ENCODE measurements at regions not wholly inside any gene's neighbourhood (a gene's known extent, or its start where the extent isn't known, plus 50 kb on each side); places are given as distances from the start of the nearest gene placed in this dataset.

GRCh38 chr18:61738488-61738887 is 154.3 kb downstream of the RNF152 start:
- Mint-ChIP-seq H3K27me3 (peaks cover 0 to 4% of the 10 kb centered on the region in 2 donors), H3K36me3 (no peaks in the 10 kb centered on the region)

GRCh38 chr18:61738042-61738441 is 154.8 kb downstream of the RNF152 start:
- Mint-ChIP-seq H3K9me3 (no peaks in the 10 kb centered on the region), H3K4me3 (no peak overlapping the region), H3K27ac (no peak overlapping the region), H3K36me3 (no peaks in the 10 kb centered on the region), H3K27me3 (peaks cover under 1 to 4% of the 10 kb centered on the region in 2 donors), H3K4me1 (no peaks in the 10 kb centered on the region)
- H3K27ac ChIP-seq (ENCODE audit: low read length), result no peak overlapping the region
- H3K4me3 ChIP-seq (ENCODE audit: control insufficient read depth in 1 of 2, extremely low read depth in 1 of 2, low read length in 1 of 2), result no peak overlapping the region
- no peaks in the 10 kb centered on the region for H3K9me3 ChIP-seq
- H3K27me3 ChIP-seq (replicated peaks in 1 of 2; ENCODE audit: control insufficient read depth in 2 of 2, extremely low read depth in 1 of 2, insufficient read depth in 2 of 2, low read length in 1 of 2), result no peaks in the 10 kb centered on the region
- CTCF ChIA-PET, result no interaction called here
- POLR2A ChIA-PET, result no interaction called here
- DNase-seq (no peak), ATAC-seq (replicated peaks in 1 of 4) (no peak)
- no CpG with 5 or more reads among the region's 1 CpG for WGBS (ENCODE audit: insufficient coverage)
- H3K36me3 ChIP-seq (ENCODE audit: control insufficient read depth in 2 of 2, extremely low read depth in 1 of 2, insufficient read depth in 1 of 2, low read length in 1 of 2), result no peaks in the 10 kb centered on the region
- H3K4me1 ChIP-seq (ENCODE audit: control insufficient read depth in 1 of 2, extremely low read depth in 1 of 2, insufficient read depth in 2 of 2, low read length in 2 of 2), result no peaks in the 10 kb centered on the region

More at GRCh38 chr18:61738488-61738887, 154.3 kb downstream of the RNF152 start:
- Mint-ChIP-seq H3K27ac (no peak overlapping the region), H3K4me1 (no peaks in the 10 kb centered on the region), H3K4me3 (no peak overlapping the region), H3K9me3 (no peaks in the 10 kb centered on the region)
- Histone ChIP-seq H3K9me3 (no peaks in the 10 kb centered on the region), H3K4me1 (ENCODE audit: control insufficient read depth in 1 of 2, extremely low read depth in 1 of 2, insufficient read depth in 2 of 2, low read length in 2 of 2) (no peaks in the 10 kb centered on the region), H3K36me3 (ENCODE audit: control insufficient read depth in 2 of 2, extremely low read depth in 1 of 2, insufficient read depth in 1 of 2, low read length in 1 of 2) (no peaks in the 10 kb centered on the region), H3K27ac (ENCODE audit: low read length) (no peak overlapping the region), H3K27me3 (replicated peaks in 1 of 2; ENCODE audit: control insufficient read depth in 2 of 2, extremely low read depth in 1 of 2, insufficient read depth in 2 of 2, low read length in 1 of 2) (no peaks in the 10 kb centered on the region), H3K4me3 (ENCODE audit: control insufficient read depth in 1 of 2, extremely low read depth in 1 of 2, low read length in 1 of 2) (no peak overlapping the region)
- no CpG with 5 or more reads among the region's 3 CpGs for WGBS (ENCODE audit: insufficient coverage)
- ATAC-seq (replicated peaks in 1 of 4), result no peak
- DNase-seq, result no peak
- POLR2A ChIA-PET, result no interaction called here
- CTCF ChIA-PET, result no interaction called here

- H3K36me3 Mint-ChIP-seq, result no peaks in the 10 kb centered on the region
- Histone ChIP-seq H3K9me3 (no peaks in the 10 kb centered on the region), H3K27ac (ENCODE audit: low read length) (no peak overlapping the region), H3K27me3 (replicated peaks in 1 of 2; ENCODE audit: control insufficient read depth in 2 of 2, extremely low read depth in 1 of 2, insufficient read depth in 2 of 2, low read length in 1 of 2) (no peaks in the 10 kb centered on the region), H3K4me3 (ENCODE audit: control insufficient read depth in 1 of 2, extremely low read depth in 1 of 2, low read length in 1 of 2) (no peak overlapping the region), H3K4me1 (ENCODE audit: control insufficient read depth in 1 of 2, extremely low read depth in 1 of 2, insufficient read depth in 2 of 2, low read length in 2 of 2) (no peaks in the 10 kb centered on the region), H3K36me3 (ENCODE audit: control insufficient read depth in 2 of 2, extremely low read depth in 1 of 2, insufficient read depth in 1 of 2, low read length in 1 of 2) (no peaks in the 10 kb centered on the region)
- ATAC-seq (replicated peaks in 1 of 4), result no peak
- DNase-seq, result no peak
- ChIA-PET POLR2A (no interaction called here), CTCF (no interaction called here)
- no peak overlapping the region for H3K27ac Mint-ChIP-seq
- H3K4me3 Mint-ChIP-seq, result no peak overlapping the region
- WGBS (ENCODE audit: insufficient coverage), result 100% methylated on average over 1 of the region's 4 CpGs
- peaks cover 3 to 7% of the 10 kb centered on the region in 2 donors for H3K27me3 Mint-ChIP-seq
- no peaks in the 10 kb centered on the region for H3K9me3 Mint-ChIP-seq
- no peaks in the 10 kb centered on the region for H3K4me1 Mint-ChIP-seq
Observed at GRCh38 chr18:61736133-61736532, 156.7 kb downstream of the RNF152 start.

GRCh38 chr18:61735564-61736102 is 157.2 kb downstream of the RNF152 start:
- no peak overlapping the region for H3K4me3 Mint-ChIP-seq
- Histone ChIP-seq H3K4me3 (ENCODE audit: control insufficient read depth in 1 of 2, extremely low read depth in 1 of 2, low read length in 1 of 2) (no peak overlapping the region), H3K36me3 (ENCODE audit: control insufficient read depth in 2 of 2, extremely low read depth in 1 of 2, insufficient read depth in 1 of 2, low read length in 1 of 2) (no peaks in the 10 kb centered on the region), H3K27ac (ENCODE audit: low read length) (no peak overlapping the region), H3K9me3 (no peaks in the 10 kb centered on the region), H3K4me1 (ENCODE audit: control insufficient read depth in 1 of 2, extremely low read depth in 1 of 2, insufficient read depth in 2 of 2, low read length in 2 of 2) (no peaks in the 10 kb centered on the region), H3K27me3 (replicated peaks in 1 of 2; ENCODE audit: control insufficient read depth in 2 of 2, extremely low read depth in 1 of 2, insufficient read depth in 2 of 2, low read length in 1 of 2) (no peaks in the 10 kb centered on the region)
- DNase-seq, result no peak
- no peaks in the 10 kb centered on the region for H3K9me3 Mint-ChIP-seq
- CTCF ChIA-PET, result no interaction called here
- WGBS (ENCODE audit: insufficient coverage), result 80% methylated on average over 1 of the region's 5 CpGs
- ATAC-seq (replicated peaks in 1 of 4), result no peak
- peaks cover 3 to 8% of the 10 kb centered on the region in 2 donors for H3K27me3 Mint-ChIP-seq
- POLR2A ChIA-PET, result no interaction called here
- H3K4me1 Mint-ChIP-seq, result no peaks in the 10 kb centered on the region
- no peak overlapping the region for H3K27ac Mint-ChIP-seq
- no peaks in the 10 kb centered on the region for H3K36me3 Mint-ChIP-seq

- ChIA-PET CTCF (no interaction called here), POLR2A (no interaction called here)
- no peak overlapping the region for H3K4me3 Mint-ChIP-seq
- peaks cover 3 to 12% of the 10 kb centered on the region in 2 donors for H3K27me3 Mint-ChIP-seq
- no peaks in the 10 kb centered on the region for H3K9me3 Mint-ChIP-seq
- WGBS (ENCODE audit: insufficient coverage), result 60% methylated on average over 1 of the region's 3 CpGs
- Histone ChIP-seq H3K27ac (ENCODE audit: low read length) (no peak overlapping the region), H3K9me3 (no peaks in the 10 kb centered on the region), H3K4me3 (ENCODE audit: control insufficient read depth in 1 of 2, extremely low read depth in 1 of 2, low read length in 1 of 2) (no peak overlapping the region), H3K27me3 (replicated peaks in 1 of 2; ENCODE audit: control insufficient read depth in 2 of 2, extremely low read depth in 1 of 2, insufficient read depth in 2 of 2, low read length in 1 of 2) (no peaks in the 10 kb centered on the region), H3K4me1 (ENCODE audit: control insufficient read depth in 1 of 2, extremely low read depth in 1 of 2, insufficient read depth in 2 of 2, low read length in 2 of 2) (no peaks in the 10 kb centered on the region), H3K36me3 (ENCODE audit: control insufficient read depth in 2 of 2, extremely low read depth in 1 of 2, insufficient read depth in 1 of 2, low read length in 1 of 2) (no peaks in the 10 kb centered on the region)
- no peak overlapping the region for H3K27ac Mint-ChIP-seq
- DNase-seq (no peak), ATAC-seq (replicated peaks in 1 of 4) (no peak)
- H3K4me1 Mint-ChIP-seq, result no peaks in the 10 kb centered on the region
- no peaks in the 10 kb centered on the region for H3K36me3 Mint-ChIP-seq
Observed at GRCh38 chr18:61734396-61734795, 158.4 kb downstream of the RNF152 start.

- 71% methylated on average over 4 of the region's 4 CpGs for WGBS (ENCODE audit: insufficient coverage)
- Histone ChIP-seq H3K4me1 (ENCODE audit: control insufficient read depth in 1 of 2, extremely low read depth in 1 of 2, insufficient read depth in 2 of 2, low read length in 2 of 2) (no peaks in the 10 kb centered on the region), H3K27ac (ENCODE audit: low read length) (no peak overlapping the region), H3K4me3 (ENCODE audit: control insufficient read depth in 1 of 2, extremely low read depth in 1 of 2, low read length in 1 of 2) (no peak overlapping the region), H3K27me3 (replicated peaks in 1 of 2; ENCODE audit: control insufficient read depth in 2 of 2, extremely low read depth in 1 of 2, insufficient read depth in 2 of 2, low read length in 1 of 2) (no peaks in the 10 kb centered on the region), H3K36me3 (ENCODE audit: control insufficient read depth in 2 of 2, extremely low read depth in 1 of 2, insufficient read depth in 1 of 2, low read length in 1 of 2) (no peaks in the 10 kb centered on the region), H3K9me3 (no peaks in the 10 kb centered on the region)
- no peak overlapping the region for H3K27ac Mint-ChIP-seq
- H3K27me3 Mint-ChIP-seq, result peaks cover 3 to 12% of the 10 kb centered on the region in 2 donors
- no peaks in the 10 kb centered on the region for H3K36me3 Mint-ChIP-seq
- H3K4me1 Mint-ChIP-seq, result no peaks in the 10 kb centered on the region
- ChIA-PET CTCF (no interaction called here), POLR2A (no interaction called here)
- no peaks in the 10 kb centered on the region for H3K9me3 Mint-ChIP-seq
- no peak overlapping the region for H3K4me3 Mint-ChIP-seq
- DNase-seq (no peak), ATAC-seq (replicated peaks in 1 of 4) (no peak)
Observed at GRCh38 chr18:61732854-61733253, 160.0 kb downstream of the RNF152 start.
